ENCODE measurements at regions not wholly inside any gene's neighbourhood (a gene's known extent, or its start where the extent isn't known, plus 50 kb on each side); places are given as distances from the start of the nearest gene placed in this dataset.

- Mint-ChIP-seq H3K36me3 (no peaks in the 10 kb centered on the region), H3K4me3 (no peak overlapping the region)
Measured at GRCh38 chrX:43096830-43097229, 318.9 kb upstream of the PPP1R2C start.

GRCh38 chrX:43106009-43106408, 328.0 kb upstream of the PPP1R2C start:
- Histone ChIP-seq H3K9ac (ENCODE audit: insufficient read depth, low read length, poor library complexity, severe bottlenecking) (no peak overlapping the region), H3K4me2 (replicated peaks; ENCODE audit: extremely low read depth, low read length, poor library complexity, severe bottlenecking) (no peak overlapping the region), H2AFZ (ENCODE audit: insufficient read depth, low read depth, low read length, poor library complexity, severe bottlenecking) (no peak overlapping the region), H3K27me3 (ENCODE audit: control insufficient read depth in 2 of 2, insufficient read depth in 2 of 2, low read length in 2 of 2) (no peaks in the 10 kb centered on the region), H3K4me3 (replicated peaks in 1 of 3; ENCODE audit: low read depth in 2 of 3, low read length in 3 of 3) (no peak overlapping the region), H3K79me2 (ENCODE audit: insufficient read depth, low read length) (no peaks in the 10 kb centered on the region), H3K36me3 (replicated peaks in 1 of 2; ENCODE audit: control insufficient read depth in 1 of 2, insufficient read depth in 2 of 2, low read length in 2 of 2) (no peaks in the 10 kb centered on the region), H4K20me1 (ENCODE audit: insufficient read depth, low read length) (no peaks in the 10 kb centered on the region), H3K9me3 (replicated peaks in 1 of 2; ENCODE audit: control insufficient read depth in 1 of 2, insufficient read depth in 1 of 2, low read length in 2 of 2) (no peaks in the 10 kb centered on the region), H3K27ac (ENCODE audit: low read depth in 1 of 2, low read length in 2 of 2) (no peak overlapping the region), H3K4me1 (ENCODE audit: control insufficient read depth in 1 of 2, insufficient read depth in 2 of 2, low read length in 2 of 2) (no peaks in the 10 kb centered on the region)
- H3K27ac Mint-ChIP-seq: peak overlapping the region in 1 of 7 donors; percentile 53
- no peaks in the 10 kb centered on the region for H3K4me1 Mint-ChIP-seq
- peaks cover 0 to 4% (median 0%) of the 10 kb centered on the region in 3 donors for H3K27me3 Mint-ChIP-seq (ENCODE audit: low read depth in 3 of 3)
- intact Hi-C loops (cut with micrococcal nuclease): no loop called here
- no peaks in the 10 kb centered on the region for H3K36me3 Mint-ChIP-seq
- H3K9me3 Mint-ChIP-seq: peaks cover 0 to 2% (median 0%) of the 10 kb centered on the region in 7 donors
- DNase-seq: no peak
- WGBS (ENCODE audit: insufficient coverage): no CpG with 5 or more reads among the region's 5 CpGs
- H3K4me3 Mint-ChIP-seq: no peak overlapping the region
- no peak for TF ChIP-seq CTCF (IDR thresholded peaks at IDR 0.05)

More at GRCh38 chrX:43096830-43097229, 318.9 kb upstream of the PPP1R2C start:
- DNase-seq: no peak
- peaks cover 0 to 7% (median 0%) of the 10 kb centered on the region in 3 donors for H3K27me3 Mint-ChIP-seq (ENCODE audit: low read depth in 3 of 3)
- Histone ChIP-seq H3K4me3 (replicated peaks in 1 of 3; ENCODE audit: low read depth in 2 of 3, low read length in 3 of 3) (no peak overlapping the region), H3K27me3 (ENCODE audit: control insufficient read depth in 2 of 2, insufficient read depth in 2 of 2, low read length in 2 of 2) (no peaks in the 10 kb centered on the region), H3K4me1 (ENCODE audit: control insufficient read depth in 1 of 2, insufficient read depth in 2 of 2, low read length in 2 of 2) (no peaks in the 10 kb centered on the region), H3K4me2 (replicated peaks; ENCODE audit: extremely low read depth, low read length, poor library complexity, severe bottlenecking) (no peak overlapping the region), H2AFZ (ENCODE audit: insufficient read depth, low read depth, low read length, poor library complexity, severe bottlenecking) (no peak overlapping the region), H3K9me3 (replicated peaks in 1 of 2; ENCODE audit: control insufficient read depth in 1 of 2, insufficient read depth in 1 of 2, low read length in 2 of 2) (no peaks in the 10 kb centered on the region), H3K27ac (ENCODE audit: low read depth in 1 of 2, low read length in 2 of 2) (no peak overlapping the region), H3K9ac (ENCODE audit: insufficient read depth, low read length, poor library complexity, severe bottlenecking) (no peak overlapping the region), H4K20me1 (ENCODE audit: insufficient read depth, low read length) (no peaks in the 10 kb centered on the region), H3K79me2 (ENCODE audit: insufficient read depth, low read length) (no peaks in the 10 kb centered on the region), H3K36me3 (replicated peaks in 1 of 2; ENCODE audit: control insufficient read depth in 1 of 2, insufficient read depth in 2 of 2, low read length in 2 of 2) (no peaks in the 10 kb centered on the region)
- TF ChIP-seq CTCF (IDR thresholded peaks at IDR 0.05): no peak
- peaks cover 0 to 4% (median 0%) of the 10 kb centered on the region in 7 donors for H3K9me3 Mint-ChIP-seq
- no peak overlapping the region for H3K27ac Mint-ChIP-seq
- no CpG with 5 or more reads among the region's 2 CpGs for WGBS (ENCODE audit: insufficient coverage)
- H3K4me1 Mint-ChIP-seq: no peaks in the 10 kb centered on the region
- intact Hi-C loops (cut with micrococcal nuclease): no loop called here
